ENCODE measurements at regions not wholly inside any gene's neighbourhood (a gene's known extent, or its start where the extent isn't known, plus 50 kb on each side); places are given as distances from the start of the nearest gene placed in this dataset.

- DNase-seq (ENCODE audit: low spot score) = no peak
Measured at GRCh38 chr11:119810478-119811232, 81.7 kb upstream of the NECTIN1 start.

DNA sequence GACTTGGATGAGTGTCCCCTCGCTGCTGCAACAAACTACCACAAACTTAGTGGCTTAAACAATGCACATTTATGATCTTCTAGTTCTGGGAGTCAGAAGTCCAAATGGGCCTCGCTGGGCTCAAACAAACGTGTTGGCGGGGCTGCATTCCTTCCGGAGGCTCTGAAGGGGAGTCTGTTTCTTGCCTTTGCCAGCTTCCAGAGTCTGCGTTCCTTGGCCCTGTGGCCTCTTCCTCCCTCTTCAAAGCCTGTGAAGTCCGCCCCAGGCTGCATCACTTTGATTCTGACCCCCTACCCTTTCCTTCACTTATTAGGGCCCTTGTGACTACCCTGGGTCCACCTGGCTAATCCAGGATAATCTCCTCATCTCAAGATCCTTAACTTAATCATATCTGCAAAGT is 80.3 kb upstream of the NECTIN1 start:
- DNase-seq (ENCODE audit: low spot score) = no peak

- DNase-seq (ENCODE audit: low spot score) = no peak
Measured at GRCh38 chr11:119808407-119809185, 79.6 kb upstream of the NECTIN1 start.

- DNase-seq (ENCODE audit: low spot score) = no peak
Measured at GRCh38 chr11:119807841-119808240, 78.8 kb upstream of the NECTIN1 start.

DNA sequence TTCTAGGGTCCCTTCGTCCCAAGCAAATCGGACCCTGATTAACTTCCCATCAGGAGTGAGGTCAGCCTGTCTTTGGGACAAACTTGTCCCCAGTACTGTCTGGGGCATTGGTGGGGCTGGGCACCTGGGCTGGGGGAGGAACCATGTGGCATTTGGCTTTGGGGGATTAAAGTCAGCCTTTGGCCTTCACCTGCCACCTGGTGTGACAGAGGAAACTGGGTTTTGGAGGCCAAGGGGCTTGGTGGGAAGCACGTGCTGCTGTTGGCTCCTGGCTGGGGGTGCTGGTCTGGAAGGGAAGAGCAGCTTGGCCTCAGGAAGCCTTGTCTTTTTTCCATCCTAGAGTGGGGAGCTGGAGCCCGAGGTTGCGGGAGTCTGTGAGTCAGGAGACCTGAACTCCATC is 78.4 kb upstream of the NECTIN1 start:
- DNase-seq (ENCODE audit: low spot score) = no peak

DNA sequence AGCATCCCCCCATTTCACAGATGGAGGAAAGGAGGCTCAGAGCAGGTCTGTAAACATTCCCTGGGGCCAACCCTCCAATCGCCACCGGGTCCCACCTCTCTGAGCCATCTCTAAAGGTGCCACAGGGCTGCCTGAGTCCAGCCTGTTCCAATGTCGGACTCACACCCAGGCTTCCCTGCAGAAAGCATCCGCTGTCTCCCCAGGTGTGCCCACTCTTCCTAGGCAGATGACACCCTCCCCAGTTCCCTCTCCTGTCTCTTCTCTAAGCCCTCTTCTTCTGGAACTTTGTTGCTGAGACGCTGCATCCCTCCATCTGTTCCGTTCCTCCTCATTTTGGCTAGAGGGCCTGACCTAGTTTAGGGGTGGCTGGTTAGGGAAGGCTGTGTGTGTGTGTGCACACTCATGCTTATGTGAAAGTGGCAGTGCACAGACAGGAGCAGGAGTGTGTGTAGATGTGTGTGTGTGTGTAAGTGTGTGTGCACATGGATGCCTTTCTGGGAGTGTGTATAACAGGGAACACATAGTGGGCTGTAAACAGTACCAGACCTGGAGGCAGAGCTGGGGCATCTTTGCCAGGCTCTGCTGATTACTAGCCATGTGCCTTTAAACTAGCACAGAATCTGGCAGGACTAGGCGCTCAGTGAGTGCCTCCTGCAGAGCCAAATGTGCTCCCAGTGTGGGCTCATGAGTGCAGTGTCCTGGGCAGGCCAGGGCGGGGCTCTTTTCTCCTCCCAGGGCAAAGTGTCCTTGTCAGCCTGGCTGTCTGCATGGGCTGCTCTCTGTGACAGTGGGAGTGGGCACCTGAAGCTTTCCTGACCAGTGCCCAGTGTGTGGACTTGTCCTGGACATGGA is 77.3 kb upstream of the NECTIN1 start:
- DNase-seq (ENCODE audit: low spot score) = no peak

DNA sequence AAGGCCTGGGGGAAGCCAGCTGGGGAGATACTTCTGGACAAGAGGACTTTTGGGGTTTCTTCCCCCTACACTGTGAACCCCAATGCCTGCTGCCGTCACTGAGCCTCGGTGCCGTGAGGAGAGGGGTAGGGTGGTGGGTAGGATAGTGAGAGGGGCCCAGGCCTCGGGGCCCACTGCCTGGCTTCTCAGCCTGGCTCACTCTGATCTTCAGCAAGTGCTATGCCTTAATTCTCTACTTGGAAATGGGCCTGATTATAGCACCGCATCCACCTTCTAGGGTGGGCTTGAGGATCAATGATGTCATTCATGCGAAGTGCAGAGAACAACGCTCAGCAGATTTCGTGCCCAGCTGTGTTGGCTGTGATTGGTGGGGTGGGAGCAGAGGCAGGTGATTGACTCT is 76.7 kb upstream of the NECTIN1 start:
- no peak for DNase-seq (ENCODE audit: low spot score)

DNA sequence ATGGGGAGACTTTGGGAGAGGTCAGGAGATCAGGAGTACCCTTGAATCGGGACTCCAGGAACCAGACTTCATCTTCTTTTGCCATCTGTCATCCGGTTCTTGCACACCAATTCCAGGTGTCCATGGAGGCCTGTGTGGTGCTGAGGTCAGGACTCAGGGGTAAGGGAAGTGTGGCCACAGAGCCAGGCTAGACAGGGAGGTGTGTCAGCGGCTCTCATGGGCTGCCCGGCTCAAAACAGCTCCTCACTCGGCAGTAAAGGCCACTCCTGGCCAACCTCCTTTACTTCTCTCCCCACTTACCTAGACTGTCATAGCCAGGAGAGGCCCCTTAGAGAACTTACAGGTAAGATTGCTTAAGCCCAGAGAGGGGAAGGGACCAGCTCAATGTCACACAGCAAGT is 75.7 kb upstream of the NECTIN1 start:
- DNase-seq (ENCODE audit: low spot score) = no peak

GRCh38 chr11:119803726-119804294 is 74.8 kb upstream of the NECTIN1 start:
- DNase-seq (ENCODE audit: low spot score) = no peak

GRCh38 chr11:119803139-119803538 is 74.1 kb upstream of the NECTIN1 start:
- DNase-seq (ENCODE audit: low spot score) = no peak

DNA sequence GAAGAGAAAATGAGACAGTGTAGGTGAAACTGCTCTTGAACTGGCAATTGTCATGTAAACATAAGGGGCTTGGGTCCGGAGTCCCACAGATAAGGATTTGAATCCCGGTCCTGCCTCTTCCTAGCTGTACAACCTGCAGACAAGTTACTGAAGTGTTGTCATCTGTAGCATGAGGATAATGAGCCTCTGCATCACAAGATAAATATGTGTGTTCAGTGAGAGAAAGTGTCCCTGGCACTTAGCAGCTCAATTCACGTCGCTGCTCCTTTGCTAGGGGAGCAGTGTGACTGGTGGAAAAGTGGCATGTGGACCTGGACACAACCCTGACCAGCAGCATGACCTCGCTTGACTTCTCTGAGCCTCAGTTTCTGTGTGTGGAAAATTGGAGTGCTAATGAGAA is 73.7 kb upstream of the NECTIN1 start:
- DNase-seq (ENCODE audit: low spot score) = no peak

DNA sequence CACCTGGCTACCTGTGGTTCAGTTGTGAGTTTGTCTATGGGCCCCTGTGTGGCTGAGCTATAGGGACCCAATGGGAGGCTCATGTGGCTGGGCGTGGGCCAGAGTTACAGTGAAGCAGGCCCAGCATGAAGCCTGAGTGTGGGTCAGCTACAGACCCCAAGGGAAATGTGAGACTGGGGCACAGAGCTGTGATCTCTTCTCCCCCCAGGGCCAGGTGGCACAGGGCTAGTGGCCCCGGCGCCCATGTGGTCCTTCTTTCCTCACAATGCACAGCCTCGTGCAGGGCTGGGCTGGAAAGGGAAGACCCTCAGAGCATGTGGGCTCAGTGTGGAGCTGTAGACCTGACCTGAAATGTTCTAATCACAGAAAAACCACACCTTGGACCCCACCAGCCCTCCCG is 71.6 kb upstream of the NECTIN1 start:
- no peak for DNase-seq (ENCODE audit: low spot score)

GRCh38 chr11:119800171-119800570 is 71.2 kb upstream of the NECTIN1 start:
- no peak for DNase-seq (ENCODE audit: low spot score)

DNA sequence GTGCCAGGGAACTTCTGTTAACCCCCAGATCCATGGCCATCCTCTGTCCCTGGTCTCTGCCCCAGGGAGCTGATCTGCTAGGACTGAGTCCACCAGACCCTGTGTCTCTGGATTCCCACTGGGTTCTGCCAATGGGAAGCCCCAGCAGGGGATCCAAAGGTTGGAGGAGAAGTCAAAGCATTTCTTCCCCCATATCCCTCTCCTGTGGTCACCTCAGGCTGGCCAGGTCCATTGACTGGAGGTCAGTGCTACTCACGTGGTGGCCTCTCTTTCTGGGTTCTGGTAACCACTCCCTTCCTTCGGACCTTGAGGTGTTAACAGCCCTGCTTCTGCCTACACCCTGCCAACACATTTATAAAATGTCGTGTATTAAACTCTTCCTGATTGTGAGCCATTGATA is 69.7 kb upstream of the NECTIN1 start:
- no peak for DNase-seq (ENCODE audit: low spot score)

- no peak for DNase-seq (ENCODE audit: low spot score)
Measured at GRCh38 chr11:119797736-119798135, 68.7 kb upstream of the NECTIN1 start.

- no peak for DNase-seq (ENCODE audit: low spot score)
Measured at GRCh38 chr11:119797123-119797611, 68.2 kb upstream of the NECTIN1 start.

- DNase-seq (ENCODE audit: low spot score) = no peak
Measured at GRCh38 chr11:119796363-119797060, 67.5 kb upstream of the NECTIN1 start.

- DNase-seq (ENCODE audit: low spot score) = no peak
Measured at GRCh38 chr11:119795690-119796089, 66.7 kb upstream of the NECTIN1 start.

- no peak for DNase-seq (ENCODE audit: low spot score)
Measured at GRCh38 chr11:119795231-119795630, 66.2 kb upstream of the NECTIN1 start.

GRCh38 chr11:119794756-119795155 is 65.8 kb upstream of the NECTIN1 start:
- no peak for DNase-seq (ENCODE audit: low spot score)

DNA sequence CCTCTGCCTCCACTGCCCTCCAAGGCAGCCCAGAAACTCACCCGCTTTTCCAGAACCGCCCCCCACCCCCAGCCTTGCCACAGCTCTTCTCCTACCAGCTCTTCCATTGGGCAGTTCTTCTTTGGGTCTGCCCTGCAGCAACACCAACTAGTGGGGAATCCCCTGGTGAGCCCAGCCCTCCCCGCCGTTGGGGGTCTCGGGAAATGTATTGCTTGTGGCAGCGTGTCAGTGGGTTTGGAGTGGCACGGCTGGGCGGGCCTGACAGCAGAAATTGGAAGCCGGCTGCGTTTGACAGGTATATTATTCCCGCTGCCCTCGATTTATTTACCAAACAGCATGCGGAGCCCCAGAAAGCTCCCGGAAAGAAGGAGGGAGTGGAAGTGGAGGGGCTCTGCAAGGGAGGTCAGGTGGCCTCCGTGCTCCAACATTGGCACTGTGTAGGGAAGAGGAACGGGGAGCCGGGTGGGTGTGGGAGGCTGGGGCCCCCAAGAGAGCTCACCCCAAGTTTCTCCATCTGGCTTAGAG is 65.2 kb upstream of the NECTIN1 start:
- no peak for DNase-seq (ENCODE audit: low spot score)
